ENCODE measurements at regions not wholly inside any gene's neighbourhood (a gene's known extent, or its start where the extent isn't known, plus 50 kb on each side); places are given as distances from the start of the nearest gene placed in this dataset.

DNA sequence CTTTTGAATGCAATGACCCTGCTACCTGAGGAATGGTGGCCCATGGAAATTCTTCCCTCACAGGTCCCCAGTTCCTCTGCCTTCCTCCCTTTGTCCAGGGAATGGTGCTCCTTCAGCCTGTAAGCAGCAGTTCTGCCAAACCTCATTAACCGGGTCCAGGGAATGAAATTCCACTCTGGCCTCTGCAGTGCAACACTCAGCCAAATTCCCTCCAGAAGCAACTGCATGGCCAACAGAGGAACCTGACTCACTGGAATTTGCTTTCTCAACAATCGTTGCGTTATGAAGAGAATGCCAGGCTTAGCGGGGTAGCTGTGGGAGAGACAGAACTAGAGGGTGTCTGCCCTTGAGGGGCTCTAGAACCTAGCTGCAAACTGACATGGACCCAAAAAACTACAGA is 449.4 kb upstream of the PROK2 start:
- H3K56ac ChIP-seq (ENCODE audit: insufficient read length, low read depth, low read length), result no peak overlapping the region
- H3K27ac ChIP-seq (ENCODE audit: insufficient read length, low read depth, low read length), result no peak overlapping the region
- no peak overlapping the region for H2AK5ac ChIP-seq (ENCODE audit: insufficient read length, low read length)
- no peak overlapping the region for H2BK12ac ChIP-seq (ENCODE audit: insufficient read length, low read depth, low read length)
- no peak overlapping the region for H3T11ph ChIP-seq (ENCODE audit: low read length)
- H4K20me1 ChIP-seq (ENCODE audit: control insufficient read depth, insufficient read depth, insufficient read length), result no peaks in the 10 kb centered on the region
- Mint-ChIP-seq H3K9me3 (peaks cover 0 to 2% of the 10 kb centered on the region in 2 experiments; a peak in 2 of 5 replicates), H3K4me1 (peaks cover 2 to 8% of the 10 kb centered on the region in 2 experiments), H3K4me3 (no peak overlapping the region), H3K27ac (no peak overlapping the region), H3K27me3 (ENCODE audit: low read depth) (peaks cover 9% of the 10 kb centered on the region), H3K36me3 (ENCODE audit: insufficient read depth in 1 of 3, low read depth in 3 of 3) (no peaks in the 10 kb centered on the region)
- no peak overlapping the region for H4K8ac ChIP-seq (replicated peaks; ENCODE audit: insufficient read length, low read depth, low read length)
- no peak overlapping the region for H4K91ac ChIP-seq (ENCODE audit: insufficient read length, low read depth, low read length)
- H2BK5ac ChIP-seq (ENCODE audit: insufficient read length, low read length), result no peak overlapping the region
- no CpG with 5 or more reads among the region's 4 CpGs for WGBS (ENCODE audit: extremely low coverage, insufficient read length, low lambda C conversion rate)
- no peak overlapping the region for H3K4ac ChIP-seq (ENCODE audit: low read depth, low read length)
- H3K18ac ChIP-seq (ENCODE audit: insufficient read length, low read depth, low read length), result no peak overlapping the region
- no peaks in the 10 kb centered on the region for H3K79me2 ChIP-seq (ENCODE audit: insufficient read depth, low read length)
- H3K14ac ChIP-seq (ENCODE audit: insufficient read depth, low read length), result no peak overlapping the region
- no peak for DNase-seq
- H3K27me3 ChIP-seq (ENCODE audit: insufficient read depth, low read length), result no peaks in the 10 kb centered on the region
- H3K9me3 ChIP-seq (ENCODE audit: control insufficient read depth, low read depth, low read length), result no peaks in the 10 kb centered on the region
- no peaks in the 10 kb centered on the region for H3K4me1 ChIP-seq (ENCODE audit: insufficient read depth, low read length)
- TF ChIP-seq, protein P1, sequence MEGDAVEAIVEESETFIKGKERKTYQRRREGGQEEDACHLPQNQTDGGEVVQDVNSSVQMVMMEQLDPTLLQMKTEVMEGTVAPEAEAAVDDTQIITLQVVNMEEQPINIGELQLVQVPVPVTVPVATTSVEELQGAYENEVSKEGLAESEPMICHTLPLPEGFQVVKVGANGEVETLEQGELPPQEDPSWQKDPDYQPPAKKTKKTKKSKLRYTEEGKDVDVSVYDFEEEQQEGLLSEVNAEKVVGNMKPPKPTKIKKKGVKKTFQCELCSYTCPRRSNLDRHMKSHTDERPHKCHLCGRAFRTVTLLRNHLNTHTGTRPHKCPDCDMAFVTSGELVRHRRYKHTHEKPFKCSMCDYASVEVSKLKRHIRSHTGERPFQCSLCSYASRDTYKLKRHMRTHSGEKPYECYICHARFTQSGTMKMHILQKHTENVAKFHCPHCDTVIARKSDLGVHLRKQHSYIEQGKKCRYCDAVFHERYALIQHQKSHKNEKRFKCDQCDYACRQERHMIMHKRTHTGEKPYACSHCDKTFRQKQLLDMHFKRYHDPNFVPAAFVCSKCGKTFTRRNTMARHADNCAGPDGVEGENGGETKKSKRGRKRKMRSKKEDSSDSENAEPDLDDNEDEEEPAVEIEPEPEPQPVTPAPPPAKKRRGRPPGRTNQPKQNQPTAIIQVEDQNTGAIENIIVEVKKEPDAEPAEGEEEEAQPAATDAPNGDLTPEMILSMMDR (conservative IDR thresholded peaks at IDR 0.05), result no peak
- no peak overlapping the region for H3K23ac ChIP-seq (ENCODE audit: insufficient read length, low read depth, low read length)
- H3K79me1 ChIP-seq (ENCODE audit: insufficient read depth, low read depth, low read length, poor library complexity, severe bottlenecking), result no peaks in the 10 kb centered on the region
- no peak overlapping the region for H3K4me2 ChIP-seq (ENCODE audit: insufficient read depth, insufficient read length, low read length)
- H2AFZ ChIP-seq (ENCODE audit: low read length), result no peak overlapping the region
- no peak overlapping the region for H2BK15ac ChIP-seq (ENCODE audit: low read depth, low read length)
- no peak overlapping the region for H3K9ac ChIP-seq (ENCODE audit: extremely low read depth, insufficient read length, low read length)
- no peak overlapping the region for H2BK120ac ChIP-seq (ENCODE audit: low read depth, low read length, poor library complexity, severe bottlenecking)
- H4K5ac ChIP-seq (ENCODE audit: insufficient read length, low read depth, low read length), result no peak overlapping the region
- no peak overlapping the region for H2BK20ac ChIP-seq (ENCODE audit: low read depth, low read length, poor library complexity, severe bottlenecking)
- H3K23me2 ChIP-seq (ENCODE audit: insufficient read length, low read depth, low read length, poor library complexity, severe bottlenecking), result no peaks in the 10 kb centered on the region

Data from H9 (cell line).